AG09309 (cell line): ENCODE measurements at regions not wholly inside any gene's neighbourhood (a gene's known extent, or its start where the extent isn't known, plus 50 kb on each side); places are given as distances from the start of the nearest gene placed in this dataset.

Experiments
- DNase-seq: peaks from one replicate; pipeline ENCODE4 v3.0.0-alpha.2; 2010; ENCODE audit warnings: low read depth
- H3K4me3 ChIP-seq: 2 replicates; pipeline ENCODE4 v1.5.1; 2011; ENCODE audit warnings: mild to moderate bottlenecking, low read depth, low read length, moderate library complexity; ENCODE audit not compliant: control insufficient read depth
- CTCF ChIP-seq: IDR thresholded peaks from 2 replicates; pipeline ENCODE4 v1.5.1; 2011; ENCODE audit warnings: mild to moderate bottlenecking, low read depth, low read length, inconsistent platforms; ENCODE audit not compliant: insufficient read depth, control insufficient read depth; ENCODE audit errors: missing control alignments

GRCh38 chr1:106879538-106879937 lies 176.9 kb upstream of the PRMT6 start:
- TF ChIP-seq CTCF, result no peak
- no peak for DNase-seq
- no peak overlapping the region for H3K4me3 ChIP-seq

DNA sequence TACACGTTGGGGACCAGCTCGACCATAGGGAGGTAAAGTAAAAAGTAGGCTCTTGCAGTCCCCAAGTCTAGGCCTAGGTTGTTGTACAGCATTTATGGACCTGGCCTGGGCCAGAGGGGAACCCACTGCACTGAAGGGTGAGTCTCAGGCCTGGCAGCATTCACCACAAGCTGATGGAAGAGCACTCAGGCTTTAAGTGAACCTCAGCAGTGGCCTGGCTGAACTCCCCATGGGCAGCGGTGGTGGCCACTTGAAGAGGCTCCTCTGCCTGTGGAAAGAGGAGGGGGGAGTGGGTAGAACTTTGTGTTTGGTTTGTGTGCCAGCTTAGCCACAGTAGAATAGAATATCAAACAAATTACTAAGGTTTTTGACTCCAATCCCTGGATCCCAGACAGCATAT lies 176.2 kb upstream of the PRMT6 start:
- no peak for TF ChIP-seq CTCF
- no peak for DNase-seq
- H3K4me3 ChIP-seq, result no peak overlapping the region

DNA sequence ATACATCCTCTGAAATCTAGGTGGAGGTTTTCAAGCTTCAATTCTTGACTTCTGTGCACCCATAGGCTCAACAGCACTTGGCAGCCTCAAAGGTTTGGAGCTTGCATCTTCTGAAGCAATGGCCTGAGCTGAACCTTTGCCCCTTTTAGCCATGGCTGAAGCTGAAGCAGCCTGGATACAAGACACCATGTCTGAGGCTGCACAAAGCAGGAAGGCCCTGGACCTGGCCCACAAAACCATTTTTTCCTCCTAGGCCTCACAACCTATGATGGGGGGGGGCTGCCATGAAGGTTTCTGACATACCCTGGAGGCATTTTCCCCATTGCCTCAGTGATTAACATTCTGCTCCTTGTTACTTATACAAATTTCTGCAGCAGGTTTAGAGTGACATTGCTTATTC lies 173.3 kb upstream of the PRMT6 start:
- H3K4me3 ChIP-seq, result no peak overlapping the region

GRCh38 chr1:106889059-106889458 lies 167.4 kb upstream of the PRMT6 start:
- no peak for TF ChIP-seq CTCF
- no peak overlapping the region for H3K4me3 ChIP-seq
- no peak for DNase-seq

More for the DNA sequence above, 173.3 kb upstream of the PRMT6 start:
- TF ChIP-seq CTCF, result no peak
- no peak for DNase-seq

- no peak for TF ChIP-seq CTCF
- H3K4me3 ChIP-seq, result no peak overlapping the region
- DNase-seq, result no peak
Measured at GRCh38 chr1:106889583-106889982, 166.9 kb upstream of the PRMT6 start.

DNA sequence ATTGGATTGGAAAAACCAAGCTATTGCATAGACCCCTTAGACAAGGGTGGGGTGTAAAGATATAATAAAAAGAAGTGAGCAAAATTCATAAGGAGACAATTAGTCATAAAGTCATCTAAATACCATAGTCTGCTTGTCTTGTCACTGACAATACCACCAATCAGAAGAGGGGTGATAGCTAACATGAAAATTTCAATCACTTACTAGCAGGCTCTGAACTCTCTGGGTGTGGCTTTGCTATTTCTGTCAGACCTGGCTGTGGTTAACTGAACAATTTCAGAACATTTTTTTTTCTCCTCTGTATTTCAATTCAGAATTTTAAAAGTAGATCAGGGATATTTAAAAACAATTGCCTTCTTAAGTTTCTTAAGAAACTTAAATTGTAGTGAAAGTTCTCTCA lies 158.5 kb upstream of the PRMT6 start:
- DNase-seq, result no peak
- no peak for TF ChIP-seq CTCF

DNA sequence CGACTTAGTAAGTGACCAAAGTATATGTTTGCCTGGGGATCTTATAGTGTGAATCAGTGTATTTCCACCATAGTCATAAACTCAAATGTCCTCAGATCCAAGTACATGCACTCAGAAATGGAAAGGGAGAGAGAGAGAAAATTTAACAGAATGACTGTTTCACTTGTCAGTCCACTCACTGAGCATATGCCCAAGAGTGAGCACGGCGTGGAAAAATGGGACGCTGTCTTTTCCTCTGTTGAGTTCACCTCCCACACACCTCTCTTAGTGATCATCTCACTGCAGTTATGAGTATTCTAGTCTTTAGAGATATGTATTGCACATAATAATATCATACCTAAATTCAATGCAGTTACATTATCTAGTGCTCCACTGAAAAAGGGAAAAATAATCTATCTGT lies 156.8 kb upstream of the PRMT6 start:
- DNase-seq, result no peak
- H3K4me3 ChIP-seq, result no peak overlapping the region
- no peak for TF ChIP-seq CTCF

More for the DNA sequence above, 158.5 kb upstream of the PRMT6 start:
- no peak overlapping the region for H3K4me3 ChIP-seq
